HG02678 (cell line): ENCODE measurements at regions not wholly inside any gene's neighbourhood (a gene's known extent, or its start where the extent isn't known, plus 50 kb on each side); places are given as distances from the start of the nearest gene placed in this dataset.
"Not testable (repeated sequence)": the region's sequence is repeated elsewhere in the genome, so short reads cannot be mapped to it uniquely, and the experiment has no call there.

Experiments used
- ATAC-seq: cut with Tn5 transposase; IDR thresholded peaks from one replicate; pipeline ENCODE4 v1.9.1; 2021; ENCODE audit warnings: mild to moderate bottlenecking, moderate library complexity; ENCODE audit not compliant: unreplicated experiment

DNA sequence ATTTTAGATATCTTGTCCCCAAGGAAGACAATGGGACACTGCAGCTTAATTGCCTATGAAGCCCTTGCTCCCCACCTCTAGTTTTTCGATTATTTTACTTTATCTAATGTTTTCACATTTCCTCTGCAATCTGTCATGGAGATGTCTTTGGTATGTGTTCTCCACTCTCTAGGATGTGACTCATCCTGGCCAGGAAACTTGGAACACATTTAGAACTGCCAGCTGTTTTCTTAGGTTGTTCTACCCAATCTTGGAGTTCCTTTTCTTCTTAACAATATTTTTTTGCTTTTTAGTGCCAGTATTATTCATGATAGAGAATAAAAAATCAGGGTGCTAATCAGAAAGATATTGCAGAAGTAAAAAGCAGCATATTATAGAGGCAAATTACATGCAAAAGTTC, 101.7 kb upstream of the CLEC14A start:
- no peak for ATAC-seq

DNA sequence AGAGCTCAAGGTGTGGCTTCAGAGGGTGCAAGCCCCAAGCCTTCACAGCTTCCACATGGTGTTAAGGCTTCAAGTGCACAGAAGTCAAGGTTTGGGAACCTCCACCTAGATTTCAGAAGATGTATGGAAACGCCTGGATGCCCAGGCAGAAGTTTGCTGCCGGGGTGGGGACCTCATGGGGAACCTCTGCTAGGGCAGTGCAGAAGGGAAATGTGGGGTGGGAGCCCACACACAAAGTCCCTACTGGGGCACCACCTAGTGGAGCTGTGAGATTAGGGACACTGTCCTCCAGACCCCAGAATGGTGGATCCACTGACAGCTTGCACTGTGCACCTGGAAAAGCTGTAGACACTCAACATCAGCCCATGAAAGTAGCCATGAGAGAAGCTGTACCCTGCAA, 99.6 kb upstream of the CLEC14A start:
- not testable (repeated sequence) for ATAC-seq

DNA sequence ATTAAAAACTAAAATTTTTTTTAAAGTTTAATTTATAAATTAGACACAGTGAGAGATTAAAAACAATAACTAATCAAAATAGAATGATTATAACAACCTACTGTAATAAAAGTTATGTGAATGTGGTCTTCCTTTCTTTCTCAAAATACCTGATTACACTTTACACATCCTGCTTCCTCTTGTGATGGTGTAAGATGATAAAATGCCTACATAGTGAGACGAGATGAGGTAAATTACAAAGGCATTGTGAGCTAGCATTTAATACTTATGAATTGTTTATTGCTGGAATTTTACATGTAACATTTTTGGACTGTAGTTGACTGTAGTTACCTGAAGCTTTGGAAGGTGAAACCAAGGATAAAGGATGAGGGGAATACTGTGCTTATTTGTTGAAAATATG, 94.2 kb upstream of the CLEC14A start:
- ATAC-seq, result no peak

DNA sequence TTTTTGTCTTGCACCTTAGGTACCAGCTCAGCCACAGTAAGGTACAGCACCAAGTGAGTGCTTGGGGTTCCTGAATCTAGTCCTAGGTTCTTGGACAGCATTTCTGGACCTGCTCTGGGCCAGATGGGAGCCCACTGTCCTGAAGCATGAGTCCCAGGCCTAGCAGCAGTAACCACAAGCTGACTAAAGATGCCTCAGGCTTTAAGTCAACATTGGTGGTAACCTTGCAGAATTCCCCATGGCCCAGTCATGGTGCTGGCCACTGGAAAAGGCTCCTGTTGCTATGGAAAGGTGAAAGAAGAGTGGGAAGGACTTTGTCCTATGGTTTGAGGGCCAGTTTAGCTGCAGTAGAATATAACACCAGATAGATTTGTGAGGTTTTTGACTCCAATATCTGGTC, 86.9 kb upstream of the CLEC14A start:
- no peak for ATAC-seq

DNA sequence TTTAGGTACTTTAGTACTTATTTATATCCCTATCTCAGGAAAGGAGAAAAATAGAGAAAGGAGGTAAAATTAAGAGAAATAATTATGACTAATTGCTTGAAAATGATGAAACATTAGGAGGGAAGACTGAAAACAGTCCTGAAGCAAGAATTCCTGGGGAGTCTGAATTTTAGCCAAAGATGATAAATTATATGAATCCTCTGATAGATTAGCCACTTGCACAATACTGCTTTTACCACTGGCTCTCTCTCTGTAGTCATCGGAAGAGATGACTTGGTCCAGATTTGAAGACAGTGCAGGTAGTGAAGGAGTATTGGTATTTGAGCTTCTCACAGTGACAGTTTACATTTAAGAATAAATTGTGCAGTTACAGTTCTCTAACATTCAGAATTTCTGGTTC, 83.8 kb upstream of the CLEC14A start:
- no peak for ATAC-seq

DNA sequence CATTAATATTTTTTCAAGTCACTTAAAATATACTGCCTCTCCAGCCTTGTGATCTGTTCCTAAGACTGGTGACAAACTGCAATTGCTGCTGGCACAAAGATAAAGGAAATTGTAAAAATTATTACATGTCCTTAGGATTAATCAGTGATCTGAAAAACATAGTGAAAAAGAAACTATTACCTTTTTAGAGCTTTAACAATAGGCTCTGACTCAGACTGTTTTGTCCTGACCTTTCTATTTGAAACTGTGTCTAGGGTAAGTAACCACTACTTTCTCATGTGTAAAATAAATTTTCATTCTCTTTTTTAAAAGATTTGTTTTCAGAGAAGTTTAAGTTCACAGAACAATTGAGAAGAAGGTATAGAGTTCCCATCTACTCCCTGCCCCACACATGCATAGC, 80.4 kb upstream of the CLEC14A start:
- ATAC-seq, result no peak

DNA sequence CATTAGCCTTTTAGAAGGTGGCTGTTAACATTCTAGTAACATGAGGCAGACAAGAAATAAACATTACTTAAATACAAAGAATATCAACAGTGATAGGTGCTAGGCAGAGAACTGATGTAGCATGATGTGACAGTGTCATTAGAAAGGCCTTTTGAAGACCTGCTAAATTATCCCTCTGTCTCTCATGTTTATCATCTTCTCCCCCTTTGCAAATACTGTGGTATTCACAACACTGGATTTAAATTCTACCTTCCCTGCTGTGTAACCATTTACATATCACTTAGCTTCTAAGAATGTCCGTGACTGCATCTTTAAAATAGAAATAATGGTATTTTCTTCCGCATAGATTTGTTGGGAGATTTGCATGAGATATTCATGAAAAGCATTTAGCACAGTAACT, 74.4 kb upstream of the CLEC14A start:
- ATAC-seq, result no peak

DNA sequence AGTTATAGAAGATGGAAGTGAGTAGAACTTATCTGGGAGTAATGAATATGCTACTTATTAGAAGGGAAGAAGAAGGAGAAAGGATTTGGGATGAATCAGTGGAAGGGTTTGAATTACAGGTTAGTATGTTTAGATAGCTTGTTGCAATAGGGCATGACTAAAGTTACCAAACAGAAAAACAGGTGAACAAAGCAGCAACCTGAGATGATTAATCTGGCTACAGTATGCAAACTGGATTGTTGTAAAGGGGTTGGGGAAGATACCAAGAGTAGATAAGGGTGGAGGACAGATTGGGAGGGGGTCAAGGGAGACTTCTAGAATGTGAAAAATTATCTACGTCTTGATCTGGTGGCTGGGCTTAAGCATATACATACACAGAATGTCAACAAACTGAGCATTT, 73.4 kb upstream of the CLEC14A start:
- ATAC-seq, result no peak

DNA sequence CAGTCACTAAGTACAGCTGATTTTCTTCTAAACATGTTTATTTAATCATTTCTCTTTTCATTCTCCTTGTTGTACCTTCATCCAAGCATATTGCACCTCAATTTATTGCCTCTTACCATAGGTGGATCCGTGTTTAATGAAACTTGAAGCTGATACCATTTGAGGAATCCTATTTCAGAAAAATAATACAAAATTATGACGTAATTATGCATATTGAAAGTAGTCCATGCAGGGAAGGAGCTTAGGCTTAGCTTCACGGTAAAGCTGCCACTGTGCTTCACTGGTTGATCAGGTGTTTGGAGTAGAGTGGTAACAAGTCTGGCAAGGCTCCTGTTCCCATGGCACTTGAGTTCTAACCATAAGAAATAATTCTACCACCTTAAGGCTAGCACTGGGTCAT, 61.0 kb upstream of the CLEC14A start:
- ATAC-seq, result no peak

DNA sequence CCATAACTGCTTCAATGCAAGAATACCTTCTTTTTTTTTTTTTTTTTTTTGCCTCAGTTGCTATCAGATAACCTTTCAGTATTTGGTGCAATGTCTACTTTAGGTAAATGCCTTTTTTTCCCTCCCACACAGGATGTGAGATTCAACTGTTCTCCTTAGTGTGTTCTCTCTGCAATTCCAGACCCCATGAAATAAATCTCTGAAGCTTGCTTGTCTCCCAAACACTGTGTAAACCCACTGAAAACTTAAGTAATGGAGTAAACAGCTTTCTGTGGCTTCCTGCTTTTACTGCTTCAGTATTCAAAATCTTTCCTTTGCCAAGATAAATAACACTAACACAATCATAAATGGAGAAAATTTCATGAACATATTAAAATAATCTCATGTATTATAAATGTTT, 55.8 kb upstream of the CLEC14A start:
- no peak for ATAC-seq

DNA sequence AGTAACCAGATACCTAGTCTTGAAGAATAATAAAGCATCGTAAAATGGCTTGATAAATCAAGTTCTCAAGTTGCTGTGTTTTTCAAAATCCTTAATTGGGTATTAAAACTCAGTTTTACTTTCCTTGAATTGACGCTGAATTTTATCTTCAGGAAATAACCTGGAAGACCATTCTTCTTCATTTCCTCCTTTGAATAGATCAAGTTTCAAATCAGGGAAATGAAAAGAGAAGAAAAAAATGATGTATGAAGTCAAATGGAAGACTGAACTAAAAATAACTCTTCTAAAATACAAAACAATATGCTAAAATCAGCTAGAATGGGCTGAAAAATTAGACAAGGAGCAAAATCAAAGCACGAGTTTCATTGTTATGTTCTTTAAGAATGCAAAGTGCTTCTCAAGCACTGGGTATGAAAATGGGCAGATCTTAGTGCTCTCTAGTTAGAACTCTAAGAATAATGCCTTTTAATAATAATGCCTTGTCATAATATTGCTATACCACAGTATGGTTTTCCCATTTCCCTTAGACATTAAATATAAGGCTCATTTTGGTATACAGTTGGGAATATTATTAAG, 54.6 kb upstream of the CLEC14A start:
- ATAC-seq, result no peak

DNA sequence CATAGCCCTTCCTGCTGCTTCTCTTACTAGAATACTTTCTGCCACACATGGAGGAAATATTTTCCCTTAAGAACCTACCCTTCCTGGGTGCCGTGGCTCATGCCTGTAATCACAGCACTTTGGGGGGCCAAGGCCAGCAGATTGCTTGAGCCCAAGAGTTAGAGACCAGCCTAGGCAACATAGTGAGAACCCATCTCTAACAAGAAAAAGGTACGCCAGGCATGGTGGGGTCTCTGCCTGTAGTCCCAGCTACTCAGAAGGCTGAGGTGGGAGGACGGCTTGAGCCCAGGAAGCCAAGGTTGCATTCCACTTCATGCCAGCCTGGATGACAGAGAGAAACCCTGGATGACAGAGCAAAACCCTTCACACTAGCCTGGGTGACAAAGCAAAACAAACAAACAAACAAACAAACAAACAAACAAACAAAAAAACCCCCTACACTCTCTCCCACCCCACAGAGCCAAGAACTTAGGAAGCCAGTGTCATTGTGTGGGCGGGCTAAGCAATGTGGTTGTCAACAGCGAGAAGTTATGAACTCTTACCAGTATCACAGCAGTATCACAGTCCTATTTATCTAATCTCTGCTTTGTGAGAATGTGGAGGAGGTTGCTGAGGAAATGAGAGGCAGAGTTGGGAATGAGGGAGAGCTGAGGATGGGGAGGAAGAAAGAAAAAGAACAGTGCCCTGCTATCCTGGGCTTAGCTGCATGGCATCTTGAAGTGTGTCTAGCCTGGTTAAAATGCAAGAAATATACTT, 53.8 kb upstream of the CLEC14A start:
- no peak for ATAC-seq
